ENCODE measurements at regions not wholly inside any gene's neighbourhood (a gene's known extent, or its start where the extent isn't known, plus 50 kb on each side); places are given as distances from the start of the nearest gene placed in this dataset.

- 88% methylated on average over 6 of the region's 6 CpGs for WGBS
- Histone ChIP-seq H3K27me3 (no peaks in the 10 kb centered on the region), H3K4me3 (no peak overlapping the region), H3K9me3 (no peaks in the 10 kb centered on the region), H3K27ac (no peak overlapping the region), H3K4me1 (no peaks in the 10 kb centered on the region), H3K36me3 (no peaks in the 10 kb centered on the region)
- no peak for DNase-seq (ENCODE audit: low spot score in 2 of 2)
- TF ChIP-seq EP300 (IDR thresholded peaks at IDR 0.05) (no peak), POLR2AphosphoS5 (IDR thresholded peaks at IDR 0.05) (no peak), POLR2A (IDR thresholded peaks at IDR 0.05) (no peak), CTCF (IDR thresholded peaks at IDR 0.05) (no peak)
Measured at GRCh38 chr12:30043151-30043847, 259.6 kb upstream of the TMTC1 start.

- no peaks in the 10 kb centered on the region for H3K9me3 ChIP-seq
- no peak overlapping the region for H3K27ac ChIP-seq
- H3K4me1 ChIP-seq, result no peaks in the 10 kb centered on the region
- 57% methylated on average over 2 of the region's 2 CpGs for WGBS
- TF ChIP-seq EP300 (IDR thresholded peaks at IDR 0.05), result no peak
- TF ChIP-seq CTCF (IDR thresholded peaks at IDR 0.05), result no peak
- TF ChIP-seq POLR2A (IDR thresholded peaks at IDR 0.05), result no peak
- no peak for TF ChIP-seq POLR2AphosphoS5 (IDR thresholded peaks at IDR 0.05)
- no peak overlapping the region for H3K4me3 ChIP-seq
- H3K36me3 ChIP-seq, result no peaks in the 10 kb centered on the region
- H3K27me3 ChIP-seq, result no peaks in the 10 kb centered on the region
- no peak for DNase-seq (ENCODE audit: low spot score in 2 of 2)
Measured at GRCh38 chr12:30041096-30041495, 257.4 kb upstream of the TMTC1 start.

GRCh38 chr12:30030693-30031374 lies 247.1 kb upstream of the TMTC1 start:
- H3K4me3 ChIP-seq, result no peak overlapping the region
- TF ChIP-seq CTCF (IDR thresholded peaks at IDR 0.05), result no peak
- TF ChIP-seq POLR2A (IDR thresholded peaks at IDR 0.05), result no peak
- TF ChIP-seq EP300 (IDR thresholded peaks at IDR 0.05), result no peak
- no peak for TF ChIP-seq POLR2AphosphoS5 (IDR thresholded peaks at IDR 0.05)
- H3K27ac ChIP-seq, result no peak overlapping the region
- no peaks in the 10 kb centered on the region for H3K36me3 ChIP-seq
- H3K27me3 ChIP-seq, result no peaks in the 10 kb centered on the region
- WGBS, result 78% methylated on average over 3 of the region's 3 CpGs
- no peaks in the 10 kb centered on the region for H3K4me1 ChIP-seq
- DNase-seq (ENCODE audit: low spot score in 2 of 2), result no peak
- no peaks in the 10 kb centered on the region for H3K9me3 ChIP-seq

GRCh38 chr12:30026621-30027234 lies 243.0 kb upstream of the TMTC1 start:
- H3K27ac ChIP-seq, result no peak overlapping the region
- H3K27me3 ChIP-seq, result no peaks in the 10 kb centered on the region
- H3K4me1 ChIP-seq, result no peaks in the 10 kb centered on the region
- no peaks in the 10 kb centered on the region for H3K36me3 ChIP-seq
- no peak for DNase-seq (ENCODE audit: low spot score in 2 of 2)
- 72% methylated on average over 2 of the region's 2 CpGs for WGBS
- H3K4me3 ChIP-seq, result no peak overlapping the region
- no peaks in the 10 kb centered on the region for H3K9me3 ChIP-seq
- TF ChIP-seq CTCF (IDR thresholded peaks at IDR 0.05), result no peak
- TF ChIP-seq POLR2A (IDR thresholded peaks at IDR 0.05), result no peak
- no peak for TF ChIP-seq EP300 (IDR thresholded peaks at IDR 0.05)
- TF ChIP-seq POLR2AphosphoS5 (IDR thresholded peaks at IDR 0.05), result no peak

GRCh38 chr12:30025317-30025716 lies 241.6 kb upstream of the TMTC1 start:
- no peak for TF ChIP-seq CTCF (IDR thresholded peaks at IDR 0.05)
- no peak for TF ChIP-seq EP300 (IDR thresholded peaks at IDR 0.05)
- no peak for TF ChIP-seq POLR2A (IDR thresholded peaks at IDR 0.05)
- TF ChIP-seq POLR2AphosphoS5 (IDR thresholded peaks at IDR 0.05), result no peak
- no peaks in the 10 kb centered on the region for H3K9me3 ChIP-seq
- no peak for DNase-seq (ENCODE audit: low spot score in 2 of 2)

More at GRCh38 chr12:30025317-30025716, 241.6 kb upstream of the TMTC1 start:
- H3K36me3 ChIP-seq, result no peaks in the 10 kb centered on the region
- H3K4me3 ChIP-seq, result no peak overlapping the region
- H3K27ac ChIP-seq, result no peak overlapping the region
- no peaks in the 10 kb centered on the region for H3K4me1 ChIP-seq
- no peaks in the 10 kb centered on the region for H3K27me3 ChIP-seq

Data from suprapubic skin (tissue), 4 donors.